GM19468 (cell line): ENCODE measurements at regions not wholly inside any gene's neighbourhood (a gene's known extent, or its start where the extent isn't known, plus 50 kb on each side); places are given as distances from the start of the nearest gene placed in this dataset.
"Not testable (repeated sequence)": the region's sequence is repeated elsewhere in the genome, so short reads cannot be mapped to it uniquely, and the experiment has no call there.

Experiments used
- ATAC-seq: cut with Tn5 transposase; IDR thresholded peaks from one replicate; pipeline ENCODE4 v1.9.1; 2021; ENCODE audit warnings: mild to moderate bottlenecking, moderate library complexity, moderate number of reproducible peaks; ENCODE audit not compliant: unreplicated experiment; ENCODE audit errors: extremely low read depth

DNA sequence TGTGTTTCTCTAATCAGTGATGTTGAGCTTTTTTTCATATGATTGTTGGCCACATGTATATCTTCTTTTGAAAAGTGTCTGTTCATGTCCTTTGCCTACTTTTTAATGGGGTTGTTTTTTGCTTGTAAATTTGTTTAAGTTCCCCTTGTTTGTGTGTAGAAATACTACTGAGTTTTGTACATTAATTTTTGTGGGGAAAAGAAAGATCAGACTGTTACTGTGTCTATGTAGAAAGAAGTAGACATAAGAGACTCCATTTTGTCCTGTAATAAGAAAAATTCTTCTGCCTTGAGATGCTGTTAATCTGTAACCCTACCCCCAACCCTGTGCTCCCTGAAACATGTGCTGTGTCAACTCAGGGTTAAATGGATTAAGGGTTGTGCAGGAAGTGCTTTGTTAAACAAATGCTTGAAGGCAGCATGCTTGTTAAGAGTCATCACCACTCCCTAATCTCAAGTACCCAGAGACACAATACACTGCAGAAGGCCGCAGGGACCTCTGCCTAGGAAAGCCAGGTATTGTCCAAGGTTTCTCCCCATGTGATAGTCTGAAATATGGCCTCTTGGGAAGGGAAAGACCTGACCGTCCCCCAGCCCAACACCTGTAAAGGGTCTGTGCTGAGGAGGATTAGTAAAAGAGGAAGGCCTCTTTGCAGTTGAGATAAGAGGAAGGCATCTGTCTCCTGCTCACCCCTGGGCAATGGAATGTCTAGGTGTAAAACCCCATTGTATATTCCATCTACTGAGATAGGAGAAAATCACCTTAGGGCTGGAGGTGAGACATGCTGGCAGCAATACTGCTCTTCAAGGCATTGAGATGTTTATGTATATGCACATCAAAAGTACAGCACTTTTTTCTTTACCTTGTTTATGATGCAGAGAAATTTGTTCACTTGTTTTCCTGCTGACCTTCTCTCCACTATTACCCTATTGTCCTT is 196.4 kb downstream of the JRKL start:
- ATAC-seq = not testable (repeated sequence)

DNA sequence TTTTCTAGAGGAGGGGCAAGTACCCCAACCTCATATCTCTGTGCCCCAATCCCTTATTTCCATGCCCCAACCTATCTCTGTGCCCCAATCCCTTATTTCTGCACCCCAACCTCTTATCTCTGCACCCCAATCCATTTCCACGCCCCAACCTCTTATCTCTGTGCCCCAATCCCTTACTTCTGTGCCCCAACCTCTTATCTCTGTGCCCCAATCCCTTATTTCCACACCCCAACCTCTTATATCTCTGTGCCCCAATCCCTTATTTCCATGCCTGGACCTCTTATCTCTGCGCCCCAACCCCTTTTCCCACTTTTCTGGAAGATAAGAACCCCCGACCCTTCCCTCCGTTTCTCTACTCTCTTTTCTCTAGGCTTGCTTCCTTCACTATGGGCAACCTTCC is 199.0 kb downstream of the JRKL start:
- ATAC-seq = not testable (repeated sequence)

DNA sequence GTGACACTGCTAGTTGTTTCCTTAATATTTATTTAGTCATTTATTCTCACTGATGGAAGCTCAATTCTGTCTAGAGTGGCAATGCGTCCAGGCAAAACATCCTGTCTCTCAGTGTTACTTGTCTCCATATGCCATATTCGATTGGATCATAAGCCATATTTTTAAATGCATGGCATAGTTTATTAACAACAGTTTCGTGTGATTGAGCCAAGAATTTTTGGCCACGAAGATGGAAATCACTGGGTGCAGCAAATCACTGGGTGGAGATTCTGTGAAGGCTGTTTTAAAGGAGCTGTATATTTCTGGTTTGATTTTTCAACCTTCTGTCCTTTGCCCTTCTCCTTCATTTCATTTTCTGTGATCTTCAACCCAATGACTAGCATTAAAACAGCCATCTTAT is 205.2 kb downstream of the JRKL start:
- no peak for ATAC-seq

- ATAC-seq = no peak
These were observed 218.2 kb downstream of the JRKL start for GRCh38 chr11:96607864-96608558.

DNA sequence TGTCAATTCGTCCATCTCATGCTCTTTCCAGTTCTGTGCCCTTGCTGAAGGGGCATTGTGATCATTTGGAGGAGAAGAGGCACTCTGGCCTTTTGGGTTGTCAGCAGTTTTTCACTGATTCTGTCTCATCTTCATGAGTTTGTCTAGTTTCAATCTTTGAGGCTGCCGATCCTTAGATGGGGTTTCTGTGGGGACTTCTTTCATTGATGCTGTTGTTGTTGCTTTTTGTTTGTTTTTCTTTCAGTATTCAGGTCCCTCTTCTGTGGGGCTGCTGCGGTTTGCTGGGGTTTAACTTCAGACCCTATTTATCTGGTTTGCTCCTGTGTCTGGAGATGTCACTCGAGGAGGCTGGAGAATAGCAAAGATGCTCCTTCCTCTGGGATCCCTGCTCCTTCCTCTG is 224.3 kb downstream of the JRKL start:
- no peak for ATAC-seq

- ATAC-seq = no peak
These were observed 225.0 kb downstream of the JRKL start for GRCh38 chr11:96614846-96615245.

DNA sequence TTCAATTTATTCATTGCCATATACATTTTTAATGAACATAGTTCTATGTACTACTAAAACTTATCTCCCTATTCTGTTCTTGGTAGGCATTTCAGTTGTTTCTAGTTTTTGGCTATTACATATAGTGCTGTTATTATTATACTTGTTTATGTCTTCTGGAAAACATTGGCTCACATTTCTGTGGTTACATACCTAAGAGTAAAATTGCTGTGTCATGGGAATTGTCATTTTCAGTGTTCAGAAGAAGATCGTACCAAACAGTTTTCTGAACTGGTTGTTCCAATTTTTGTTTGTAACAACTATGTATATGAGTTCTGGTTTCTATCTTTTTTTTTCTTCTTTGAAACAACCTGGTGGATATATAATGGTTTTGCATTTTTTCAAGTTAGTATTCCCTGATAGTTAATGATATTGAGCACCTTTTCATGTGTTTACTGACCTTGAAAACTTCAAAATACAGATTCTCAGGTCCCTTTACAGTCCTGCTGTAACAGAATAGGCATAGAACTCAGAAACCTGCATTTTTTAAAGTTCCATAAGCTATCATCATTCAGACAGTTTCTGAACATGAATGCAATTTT is 230.7 kb downstream of the JRKL start:
- ATAC-seq = no peak

DNA sequence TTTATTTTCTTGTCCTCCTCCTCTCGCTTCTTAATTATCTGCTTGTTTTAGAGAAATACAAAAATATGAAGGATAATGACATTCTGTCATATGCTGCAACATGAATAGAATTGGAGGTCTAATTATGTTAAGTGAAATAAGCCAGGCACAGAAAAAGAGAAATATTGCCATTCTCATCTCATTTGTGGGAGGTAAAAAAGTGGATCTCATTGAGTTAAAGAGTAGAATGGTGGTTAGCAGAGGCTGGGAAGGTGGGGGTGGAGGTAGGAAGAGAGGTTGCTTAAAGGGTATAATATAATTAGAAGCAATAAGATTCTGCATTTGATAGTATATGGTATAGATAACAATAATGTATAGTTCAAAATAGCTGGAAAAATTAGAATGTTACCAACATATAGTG is 231.3 kb downstream of the JRKL start:
- ATAC-seq = no peak

DNA sequence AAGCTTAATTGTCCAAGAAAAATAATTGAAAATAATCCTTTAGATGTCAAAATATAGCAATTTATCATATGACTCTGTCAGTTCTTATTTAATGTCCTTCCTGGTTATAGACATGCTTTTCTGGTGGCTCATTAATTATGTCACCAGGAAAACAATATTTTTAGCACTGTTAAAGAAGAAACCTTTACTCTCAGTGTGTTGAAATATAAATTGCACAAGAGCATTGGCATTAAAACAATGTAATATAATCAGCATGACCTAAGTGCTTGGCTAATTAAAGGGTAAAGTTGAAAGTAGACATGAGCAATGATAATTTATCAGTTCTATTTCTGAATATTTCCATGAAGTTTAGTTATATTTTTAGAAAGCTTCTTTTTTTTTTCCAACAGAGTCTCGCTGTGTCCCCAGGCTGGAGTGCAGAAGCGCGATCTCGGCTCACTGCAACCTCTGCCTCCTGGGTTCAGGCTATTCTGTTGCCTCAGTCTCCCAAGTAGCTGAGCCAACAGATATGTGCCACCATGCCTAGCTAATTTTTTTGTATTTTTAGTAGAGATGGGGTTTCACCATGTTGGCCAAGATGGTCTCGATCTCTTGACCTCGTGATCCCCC is 232.3 kb downstream of the JRKL start:
- no peak for ATAC-seq

GRCh38 chr11:96624126-96624525 is 234.3 kb downstream of the JRKL start:
- no peak for ATAC-seq

DNA sequence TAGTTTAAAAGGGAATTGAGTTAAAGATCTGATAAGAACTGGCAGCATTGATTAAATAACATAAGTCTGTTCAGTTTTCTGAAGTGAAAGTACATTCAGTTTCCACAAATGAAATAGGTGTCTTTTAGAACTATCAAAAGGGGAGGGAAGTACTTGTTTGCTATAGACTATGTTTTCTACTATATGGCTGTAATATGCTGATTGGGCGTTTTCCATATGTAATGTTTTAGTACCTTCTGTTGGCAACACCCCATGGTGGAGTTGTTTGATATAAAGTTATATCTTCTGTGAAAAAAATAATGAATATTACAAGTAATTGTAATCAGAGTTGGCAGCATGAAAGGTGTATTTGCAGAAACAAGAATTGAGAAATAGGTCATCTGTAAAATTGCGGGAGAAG is 237.6 kb downstream of the JRKL start:
- no peak for ATAC-seq

DNA sequence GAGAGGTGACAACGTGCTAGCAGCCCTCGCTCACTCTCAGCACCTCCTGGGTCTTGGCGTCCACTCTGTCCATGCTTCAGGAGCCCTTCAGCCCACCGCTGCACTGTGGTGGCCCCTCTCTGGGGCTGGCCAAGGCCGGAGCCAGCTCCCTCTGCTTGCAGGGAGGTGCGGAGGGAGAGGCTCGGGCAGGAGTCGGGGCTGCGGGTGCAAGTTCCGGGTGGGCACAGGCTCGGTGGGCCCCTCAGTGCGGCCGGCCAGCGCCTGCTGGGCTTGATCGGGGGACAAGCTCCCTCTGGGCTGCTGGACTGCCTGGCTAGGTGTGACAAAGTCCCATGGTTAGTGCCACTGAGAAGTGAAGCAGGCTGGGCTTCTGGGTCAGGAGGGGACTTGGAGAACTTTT is 245.8 kb downstream of the JRKL start:
- no peak for ATAC-seq

- no peak for ATAC-seq
These were observed 251.4 kb downstream of the JRKL start for GRCh38 chr11:96641261-96641660.

DNA sequence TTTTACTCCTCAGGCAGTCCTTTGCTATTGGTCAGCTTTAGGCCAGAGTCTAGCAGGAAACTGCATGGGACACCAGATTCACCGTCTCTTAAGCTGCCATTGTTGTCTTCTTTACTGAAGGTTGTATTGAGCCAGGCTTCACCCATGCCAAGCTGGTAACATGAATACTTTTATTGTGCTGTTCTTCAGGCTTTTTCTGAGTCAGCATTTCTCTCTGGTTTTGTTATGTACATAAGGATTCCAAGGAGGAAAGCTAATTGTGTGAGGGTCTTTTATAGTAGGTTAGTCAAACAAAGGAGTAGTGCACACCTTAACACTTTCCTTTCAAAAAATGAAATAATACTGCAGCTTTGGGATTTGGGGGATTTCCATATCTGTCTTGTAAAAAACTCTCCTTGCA is 252.8 kb downstream of the JRKL start:
- ATAC-seq = no peak

- no peak for ATAC-seq
These were observed 253.4 kb downstream of the JRKL start for GRCh38 chr11:96643173-96643572.

GRCh38 chr11:96647621-96648020 is 257.8 kb downstream of the JRKL start:
- no peak for ATAC-seq

GRCh38 chr11:96648991-96649390 is 259.2 kb downstream of the JRKL start:
- no peak for ATAC-seq

GRCh38 chr11:96652516-96652915 is 262.7 kb downstream of the JRKL start:
- ATAC-seq = no peak

DNA sequence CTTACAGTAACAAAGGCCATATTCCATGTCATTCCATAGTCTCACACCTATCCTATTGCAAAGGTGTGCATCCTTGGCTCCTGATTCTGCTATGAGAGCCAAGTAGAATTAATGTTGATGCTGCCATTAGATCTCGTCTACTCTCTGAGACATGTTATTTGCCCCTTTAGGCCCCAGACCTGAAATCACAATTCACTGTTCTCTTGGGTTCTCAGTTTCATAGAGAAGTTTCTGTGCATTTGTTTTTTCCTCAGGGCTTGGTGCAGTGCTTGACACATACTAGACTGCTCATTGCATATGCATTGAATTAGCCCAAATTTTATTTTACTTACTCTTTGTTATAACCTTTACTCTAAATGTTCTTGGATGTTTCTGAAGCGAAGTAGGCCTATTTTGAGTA is 265.7 kb downstream of the JRKL start:
- no peak for ATAC-seq

- no peak for ATAC-seq
These were observed 268.6 kb downstream of the JRKL start for GRCh38 chr11:96658436-96658835.

DNA sequence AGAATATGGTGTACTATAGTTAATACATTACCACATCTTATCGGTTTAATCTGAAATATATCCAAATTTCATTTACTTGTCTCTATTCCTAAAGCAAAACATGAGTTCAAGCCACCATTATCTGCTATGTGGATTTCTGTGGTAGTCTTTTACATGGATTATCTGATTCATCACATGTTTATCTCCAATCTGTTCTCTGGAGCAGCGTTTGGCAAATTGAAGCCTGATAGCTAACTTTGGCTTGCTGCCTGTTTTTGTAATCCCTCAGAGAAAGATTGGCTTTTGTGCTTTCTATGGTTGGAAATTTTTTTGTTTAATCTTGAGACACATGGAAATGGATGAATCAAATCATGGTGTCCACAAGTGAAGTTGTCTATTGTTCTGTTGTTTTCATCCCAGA is 274.3 kb downstream of the JRKL start:
- no peak for ATAC-seq
